SH-SY5Y (cell line): ENCODE measurements at regions not wholly inside any gene's neighbourhood (a gene's known extent, or its start where the extent isn't known, plus 50 kb on each side); places are given as distances from the start of the nearest gene placed in this dataset.

Experiments used
- GATA2 ChIP-seq: IDR thresholded peaks from 2 replicates; pipeline ENCODE4 v1.6.1; 2011; ENCODE audit warnings: mild to moderate bottlenecking, low read depth, low read length
- GATA3 ChIP-seq: IDR thresholded peaks from 2 replicates; pipeline ENCODE4 v1.6.1; 2011; ENCODE audit warnings: low read depth, mild to moderate bottlenecking, low read length, moderate library complexity

- TF ChIP-seq GATA2 (no peak), GATA3 (no peak)
These were observed 177.8 kb downstream of the OLFM4 start for GRCh38 chr13:53206455-53206854.
